NOMO-1 (cell line): ENCODE measurements at regions not wholly inside any gene's neighbourhood (a gene's known extent, or its start where the extent isn't known, plus 50 kb on each side); places are given as distances from the start of the nearest gene placed in this dataset.

Experiments
- DNase-seq, 2 experiments: peaks; one replicate each; lab custom pipeline; 2025; ENCODE audit not compliant: unreplicated experiment in 2 of 2; lab: John Stamatoyannopoulos, UW

- DNase-seq = no peak
Observed at GRCh38 chr7:39883812-39884390, 66.2 kb upstream of the CDK13 start.

GRCh38 chr7:39888171-39888853 is 61.7 kb upstream of the CDK13 start:
- no peak for DNase-seq

- DNase-seq = no peak
Observed at GRCh38 chr7:39890411-39890810, 59.6 kb upstream of the CDK13 start.

- DNase-seq = no peak
Observed at GRCh38 chr7:39891894-39892293, 58.2 kb upstream of the CDK13 start.

- DNase-seq = no peak
Observed at GRCh38 chr7:39892361-39892760, 57.7 kb upstream of the CDK13 start.

GRCh38 chr7:39894904-39895303 is 55.2 kb upstream of the CDK13 start:
- no peak for DNase-seq

- no peak for DNase-seq
Observed at GRCh38 chr7:39896840-39897239, 53.2 kb upstream of the CDK13 start.

GRCh38 chr7:39898867-39899266 is 51.2 kb upstream of the CDK13 start:
- no peak for DNase-seq
